Lung (tissue), 11 donors: ENCODE measurements at regions not wholly inside any gene's neighbourhood (a gene's known extent, or its start where the extent isn't known, plus 50 kb on each side); places are given as distances from the start of the nearest gene placed in this dataset.
"Not testable (repeated sequence)": the region's sequence is repeated elsewhere in the genome, so short reads cannot be mapped to it uniquely, and the experiment has no call there.

ENCODE experiments used
- ATAC-seq: fragments of 200-7000 bp; cut with Tn5 transposase; one replicate; pipeline ENCODE4 v1.9.1; 2020; ENCODE audit warnings: moderate number of reproducible peaks; ENCODE audit not compliant: insufficient read depth, low FRiP score
- DNase-seq, 3 donors: peaks; one replicate each; pipeline ENCODE4 v3.0.0-alpha.2; 2013 to 2017
- H3K27ac ChIP-seq, 2 donors: one replicate each; pipeline ENCODE4 v1.5.1; 2013; ENCODE audit warnings: mild to moderate bottlenecking in 2 of 2, moderate library complexity in 2 of 2, control low read depth in 1 of 2, inconsistent platforms in 1 of 2, low read depth in 1 of 2, low read length in 1 of 2
- H3K27me3 ChIP-seq, 3 donors: one replicate each; pipeline ENCODE4 v1.5.1; 2013; ENCODE audit warnings: low read length in 2 of 3; ENCODE audit not compliant: control insufficient read depth in 3 of 3, insufficient read depth in 3 of 3
- H3K36me3 ChIP-seq, 4 donors: one replicate each; pipeline ENCODE4 v1.5.1; 2013; ENCODE audit warnings: low read length in 4 of 4, mild to moderate bottlenecking in 1 of 4, moderate library complexity in 1 of 4; ENCODE audit not compliant: control insufficient read depth in 4 of 4, insufficient read depth in 4 of 4
- H3K4me1 ChIP-seq, 5 donors: one replicate each; pipeline ENCODE4 v1.5.1; 2013; ENCODE audit warnings: low read length in 5 of 5, mild to moderate bottlenecking in 2 of 5, moderate library complexity in 1 of 5; ENCODE audit not compliant: control insufficient read depth in 5 of 5, insufficient read depth in 5 of 5
- H3K4me3 ChIP-seq: one replicate; pipeline ENCODE4 v1.5.1; 2013; ENCODE audit warnings: mild to moderate bottlenecking, control low read depth, moderate library complexity
- H3K9ac ChIP-seq, 2 donors: one replicate each; pipeline ENCODE4 v1.5.1; 2013; ENCODE audit warnings: low read length in 2 of 2, control low read depth in 1 of 2; ENCODE audit not compliant: insufficient read depth in 1 of 2
- H3K9me3 ChIP-seq, 4 donors: one replicate each; pipeline ENCODE4 v1.5.1; 2013; ENCODE audit warnings: low read length in 3 of 4, mild to moderate bottlenecking in 1 of 4, moderate library complexity in 1 of 4; ENCODE audit not compliant: control insufficient read depth in 4 of 4, insufficient read depth in 3 of 4
- WGBS, 2 donors: extraction: QIAGEN DNeasy Blood & Tissue Kit; methylation state at CpG; one replicate each; pipeline ENCODE4 v1.1.7; 2013; 5-methylcytosine and 5-hydroxymethylcytosine counted together
- TF ChIP-seq, protein P1 (sequence below): IDR thresholded peaks from 2 replicates; pipeline ENCODE4 v1.5.1; 2012; ENCODE audit warnings: mild to moderate bottlenecking; ENCODE audit errors: control extremely low read depth, extremely low read depth
- donor health status: control.
- donor health status: control.
- donor health status: Bipolar disorder and iron deficiency.
- donor health status: healthy.
- donor health status: DM: yes; HTN: yes; CAD: no.

DNA sequence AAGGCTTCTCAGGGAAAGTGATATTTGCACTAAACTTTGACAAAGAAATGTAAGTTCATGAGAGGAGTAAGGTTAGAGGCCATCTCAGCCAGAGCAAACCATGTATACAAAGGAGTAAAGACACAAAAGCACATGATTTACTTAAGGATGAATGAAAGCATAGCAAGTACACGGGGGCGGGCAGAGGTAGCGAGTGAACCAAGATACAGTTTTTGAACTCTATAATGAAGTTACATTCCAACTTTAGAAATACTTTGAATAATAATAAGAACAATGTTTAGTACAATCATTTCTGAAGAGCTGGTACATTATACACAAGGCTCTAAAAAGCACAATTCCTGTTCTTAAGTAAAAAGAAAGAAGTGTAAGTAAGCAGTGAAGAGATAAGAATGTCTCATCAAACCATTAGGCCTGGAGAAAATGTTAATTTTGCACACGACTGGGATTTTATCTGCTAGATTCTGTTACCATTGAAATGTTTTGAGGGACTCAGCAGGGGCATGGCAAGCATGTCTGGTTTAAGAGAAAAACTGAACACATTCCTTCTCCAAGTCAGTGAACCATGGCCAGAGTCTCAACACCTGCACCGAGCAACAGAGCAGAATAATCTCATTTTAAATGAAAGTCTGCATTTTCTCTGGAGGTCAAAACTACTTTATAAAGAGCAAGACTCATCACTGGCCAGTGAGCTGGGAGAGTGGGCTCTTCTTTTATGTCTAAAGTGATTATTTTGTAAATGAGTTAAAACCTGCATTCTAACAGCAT is 147.6 kb upstream of the TRPM3 start:
- Histone ChIP-seq H3K27me3 (no peaks in the 10 kb centered on the region), H3K9ac (no peak overlapping the region), H3K4me1 (no peaks in the 10 kb centered on the region), H3K9me3 (no peaks in the 10 kb centered on the region), H3K36me3 (no peaks in the 10 kb centered on the region), H3K27ac (no peak overlapping the region), H3K4me3 (no peak overlapping the region)
- TF ChIP-seq, protein P1, sequence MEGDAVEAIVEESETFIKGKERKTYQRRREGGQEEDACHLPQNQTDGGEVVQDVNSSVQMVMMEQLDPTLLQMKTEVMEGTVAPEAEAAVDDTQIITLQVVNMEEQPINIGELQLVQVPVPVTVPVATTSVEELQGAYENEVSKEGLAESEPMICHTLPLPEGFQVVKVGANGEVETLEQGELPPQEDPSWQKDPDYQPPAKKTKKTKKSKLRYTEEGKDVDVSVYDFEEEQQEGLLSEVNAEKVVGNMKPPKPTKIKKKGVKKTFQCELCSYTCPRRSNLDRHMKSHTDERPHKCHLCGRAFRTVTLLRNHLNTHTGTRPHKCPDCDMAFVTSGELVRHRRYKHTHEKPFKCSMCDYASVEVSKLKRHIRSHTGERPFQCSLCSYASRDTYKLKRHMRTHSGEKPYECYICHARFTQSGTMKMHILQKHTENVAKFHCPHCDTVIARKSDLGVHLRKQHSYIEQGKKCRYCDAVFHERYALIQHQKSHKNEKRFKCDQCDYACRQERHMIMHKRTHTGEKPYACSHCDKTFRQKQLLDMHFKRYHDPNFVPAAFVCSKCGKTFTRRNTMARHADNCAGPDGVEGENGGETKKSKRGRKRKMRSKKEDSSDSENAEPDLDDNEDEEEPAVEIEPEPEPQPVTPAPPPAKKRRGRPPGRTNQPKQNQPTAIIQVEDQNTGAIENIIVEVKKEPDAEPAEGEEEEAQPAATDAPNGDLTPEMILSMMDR, result no peak
- 62 to 79% methylated on average over 5 of the region's 5 CpGs for WGBS, 2 donors
- ATAC-seq, result no peak
- DNase-seq, result no peak

DNA sequence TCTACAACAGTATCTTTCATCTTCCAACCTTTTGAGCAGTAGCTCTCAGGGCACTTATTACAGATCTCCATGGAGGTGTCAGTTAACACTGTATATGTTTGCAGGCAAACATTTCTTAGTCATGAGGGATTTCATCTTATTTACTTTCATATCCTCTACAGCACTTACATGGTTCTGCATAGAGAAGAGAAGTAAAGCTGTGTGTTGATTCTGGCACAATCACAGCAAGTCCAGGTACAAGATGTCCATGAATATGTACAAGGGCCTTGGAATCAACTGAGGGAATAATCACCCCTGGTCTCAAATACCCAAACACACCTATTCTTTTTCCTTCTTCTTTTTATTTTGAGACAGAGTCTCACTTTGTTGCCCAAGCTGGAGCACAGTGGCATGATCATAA is 142.0 kb upstream of the TRPM3 start:
- no peak overlapping the region for H3K9ac ChIP-seq
- no peaks in the 10 kb centered on the region for H3K4me1 ChIP-seq
- no peaks in the 10 kb centered on the region for H3K9me3 ChIP-seq
- H3K4me3 ChIP-seq, result no peak overlapping the region
- ATAC-seq, result no peak
- H3K27ac ChIP-seq, result no peak overlapping the region
- no peaks in the 10 kb centered on the region for H3K36me3 ChIP-seq
- no peaks in the 10 kb centered on the region for H3K27me3 ChIP-seq
- DNase-seq, result no peak
- TF ChIP-seq, protein P1, result no peak

DNA sequence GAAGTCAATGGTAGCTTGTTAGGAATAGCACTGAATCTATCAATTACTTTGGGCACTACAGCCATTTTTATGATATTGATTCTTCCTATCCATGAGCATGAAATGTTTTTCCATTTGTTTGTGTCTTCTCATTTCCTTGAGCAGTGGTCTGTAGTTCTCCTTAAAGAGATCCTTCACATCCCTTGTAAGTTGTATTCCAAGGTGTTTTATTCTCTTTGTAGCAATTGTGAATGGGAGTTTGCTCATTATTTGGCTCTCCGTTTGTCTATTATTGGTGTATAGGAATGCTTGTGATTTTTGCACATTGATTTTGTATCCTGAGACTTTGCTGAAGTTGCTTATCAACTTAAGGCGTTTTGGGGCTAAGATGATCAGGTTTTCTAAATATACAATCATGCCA is 139.0 kb upstream of the TRPM3 start:
- H3K27me3 ChIP-seq, H3K36me3 ChIP-seq, DNase-seq, H3K4me3 ChIP-seq, ATAC-seq, H3K9ac ChIP-seq, H3K4me1 ChIP-seq, H3K9me3 ChIP-seq, H3K27ac ChIP-seq: not testable (repeated sequence)
- WGBS, 2 donors, result 82 to 84% methylated on average over 2 of the region's 2 CpGs

DNA sequence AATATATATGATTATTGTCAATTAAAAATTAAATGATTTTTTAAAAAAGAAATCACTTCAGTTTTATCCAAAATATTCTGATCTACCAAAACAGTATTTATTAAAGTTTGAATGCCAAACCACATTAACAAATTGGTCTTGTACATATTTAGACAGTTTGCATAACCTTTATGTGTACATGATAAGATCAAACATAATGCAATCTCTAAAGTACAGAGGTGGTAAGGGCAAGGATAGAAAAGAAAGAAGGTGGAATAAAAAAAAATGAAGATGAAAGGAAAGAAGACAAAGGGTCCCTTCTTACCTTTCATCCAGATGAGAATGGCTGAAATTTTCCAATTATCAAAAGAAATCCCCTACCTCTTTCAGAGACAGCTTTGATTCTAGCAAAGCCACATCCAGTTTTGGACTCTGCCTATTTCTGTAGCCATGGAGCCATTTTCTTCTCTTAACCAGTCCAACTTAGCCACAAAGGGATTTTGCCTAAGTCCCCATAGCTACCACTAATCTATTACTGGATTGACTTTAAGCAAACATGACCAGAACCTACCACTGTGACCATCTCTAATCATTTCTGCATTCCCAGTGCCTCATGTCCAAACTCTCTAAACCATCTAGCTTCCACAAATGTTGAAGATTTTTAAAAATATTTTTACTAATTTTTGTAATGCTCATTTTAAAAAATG is 133.3 kb upstream of the TRPM3 start:
- no peak for DNase-seq
- no peaks in the 10 kb centered on the region for H3K9me3 ChIP-seq
- ATAC-seq, result no peak
- no peak overlapping the region for H3K9ac ChIP-seq
- H3K27me3 ChIP-seq, result no peaks in the 10 kb centered on the region
- TF ChIP-seq, protein P1, result no peak
- no peak overlapping the region for H3K27ac ChIP-seq
- H3K36me3 ChIP-seq, result no peaks in the 10 kb centered on the region
- no peak overlapping the region for H3K4me3 ChIP-seq
- no peaks in the 10 kb centered on the region for H3K4me1 ChIP-seq
